HG03135 (cell line): ENCODE measurements at regions not wholly inside any gene's neighbourhood (a gene's known extent, or its start where the extent isn't known, plus 50 kb on each side); places are given as distances from the start of the nearest gene placed in this dataset.

Experiments
- ATAC-seq: cut with Tn5 transposase; IDR thresholded peaks from one replicate; pipeline ENCODE4 v1.9.1; 2021; ENCODE audit warnings: mild to moderate bottlenecking, moderate library complexity; ENCODE audit not compliant: unreplicated experiment

DNA sequence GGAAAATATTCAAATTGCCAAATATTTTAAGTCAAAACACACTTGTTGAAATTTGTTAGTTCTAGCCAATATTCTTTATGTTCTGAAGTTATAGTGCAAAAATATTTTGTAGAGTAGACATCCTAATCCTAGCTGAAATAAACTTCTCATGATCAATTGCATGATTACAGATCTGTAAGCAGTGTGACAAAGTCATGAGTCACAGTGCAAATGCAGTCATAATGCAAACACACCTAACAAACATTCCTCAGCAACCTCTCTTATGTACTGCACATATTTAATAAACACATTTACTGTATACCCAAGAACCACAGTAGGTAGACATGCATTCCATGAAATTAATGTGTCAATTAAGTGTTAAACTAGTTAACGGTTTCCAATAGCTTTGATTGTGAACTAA, 1857.4 kb downstream of the NCAM2 start:
- ATAC-seq: no peak

DNA sequence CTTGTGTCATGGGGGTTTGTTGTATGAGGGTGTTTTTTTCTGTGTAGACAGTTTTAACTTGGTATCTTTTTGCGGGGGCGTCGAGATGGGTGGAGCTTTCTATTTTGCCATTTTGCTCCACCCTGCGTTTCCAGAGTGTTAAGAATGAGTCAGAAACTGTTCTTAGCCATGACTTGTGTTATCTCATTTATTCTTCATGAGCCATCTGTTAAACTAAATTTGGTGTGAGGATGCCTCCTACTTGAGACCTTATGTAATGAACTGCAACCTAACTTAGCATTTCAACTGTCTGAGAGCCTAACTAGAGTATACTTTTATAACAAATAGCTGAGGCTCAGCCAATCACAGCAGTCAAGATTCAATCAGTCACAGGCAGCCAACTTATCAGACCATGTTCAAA, 1873.5 kb downstream of the NCAM2 start:
- no peak for ATAC-seq

DNA sequence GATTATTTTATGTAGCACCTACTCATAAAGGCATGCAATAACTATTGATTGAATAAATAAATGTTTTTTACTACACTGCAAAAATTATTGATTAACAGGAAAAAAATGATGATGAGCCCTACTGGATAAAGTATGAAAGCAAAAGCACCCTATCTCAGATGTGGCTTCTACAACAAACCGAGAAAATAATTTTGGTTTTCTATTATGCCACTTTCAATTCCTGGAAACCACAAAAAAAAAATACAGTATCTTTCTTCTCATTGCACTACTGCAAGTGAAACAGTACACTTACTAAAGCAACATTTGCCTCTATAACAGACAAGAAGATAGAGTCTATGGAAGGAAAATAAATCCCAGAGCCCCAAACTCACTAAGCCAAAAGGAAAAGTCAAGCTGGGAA, 1882.4 kb downstream of the NCAM2 start:
- ATAC-seq: no peak

DNA sequence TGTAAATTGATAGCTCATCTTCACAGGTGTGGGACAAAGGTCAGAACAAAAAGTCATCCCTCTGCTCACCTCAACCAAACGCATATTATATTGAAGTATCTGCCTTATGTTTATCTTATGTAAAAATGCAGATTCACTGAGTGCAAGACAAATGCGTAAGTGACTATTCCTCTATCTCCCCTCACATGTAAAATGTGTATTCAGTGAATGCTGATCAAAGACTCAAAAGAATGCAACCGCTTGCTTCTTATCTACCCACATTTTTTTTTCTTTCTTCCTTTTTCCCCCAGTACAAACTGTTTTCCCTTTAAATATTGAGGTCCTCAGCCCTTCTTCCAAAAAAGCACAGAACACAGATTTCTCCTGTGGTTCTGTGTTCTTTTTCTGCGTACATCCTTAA, 1882.9 kb downstream of the NCAM2 start:
- no peak for ATAC-seq

DNA sequence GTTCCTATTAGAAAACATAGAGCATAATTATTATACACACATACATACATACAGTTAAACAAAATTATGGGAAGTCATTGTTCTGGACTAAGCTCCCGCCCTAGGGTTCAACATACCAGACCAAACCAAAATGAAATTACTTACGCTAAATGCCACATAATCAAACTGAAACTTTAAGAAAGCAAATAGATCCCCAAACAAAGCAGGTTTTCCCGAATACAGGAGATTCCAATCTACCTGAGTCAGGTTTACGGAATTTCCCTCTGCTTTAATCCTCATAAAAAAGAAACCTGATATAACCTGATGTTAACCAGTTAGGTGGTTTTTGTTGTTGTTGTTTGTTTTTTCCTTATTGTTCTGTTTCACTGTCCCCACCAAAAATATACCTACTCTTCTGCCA, 1886.9 kb downstream of the NCAM2 start:
- no peak for ATAC-seq

DNA sequence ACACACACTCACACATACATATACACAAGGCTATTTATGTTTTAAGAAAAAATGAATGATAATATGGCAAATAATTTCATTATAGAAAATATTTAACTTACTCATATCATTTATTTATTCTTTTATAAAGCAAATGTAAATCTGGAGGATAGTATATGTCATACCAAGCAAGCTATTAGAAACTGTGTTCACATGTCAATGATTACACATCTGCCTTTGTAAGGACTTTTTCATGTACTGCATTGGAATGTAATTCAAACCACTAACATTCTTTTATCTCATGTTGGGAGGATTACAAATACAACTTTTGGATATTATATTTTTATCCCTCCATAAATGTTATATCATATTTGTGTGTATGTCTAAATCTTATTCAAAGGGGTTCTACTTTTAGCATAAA, 1887.4 kb downstream of the NCAM2 start:
- ATAC-seq: no peak

DNA sequence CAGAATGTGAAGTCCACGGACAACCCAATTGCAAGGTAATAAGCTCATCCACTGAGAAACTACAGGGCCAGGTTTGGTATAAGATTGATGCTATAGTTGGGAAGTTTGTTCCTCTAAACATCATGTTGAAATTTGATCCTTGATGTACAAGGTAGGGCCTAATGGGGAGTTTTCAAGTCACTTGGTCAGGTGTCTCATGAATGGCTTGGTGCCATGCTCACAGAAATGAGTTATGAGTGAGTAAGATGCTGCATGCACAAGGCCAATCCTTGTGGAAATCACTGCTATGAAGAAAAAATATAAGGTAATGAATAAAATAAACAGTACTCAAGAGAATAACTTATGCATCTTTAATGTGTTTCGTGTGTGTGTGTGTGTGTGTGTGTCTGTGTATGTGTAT, 1891.2 kb downstream of the NCAM2 start:
- no peak for ATAC-seq

DNA sequence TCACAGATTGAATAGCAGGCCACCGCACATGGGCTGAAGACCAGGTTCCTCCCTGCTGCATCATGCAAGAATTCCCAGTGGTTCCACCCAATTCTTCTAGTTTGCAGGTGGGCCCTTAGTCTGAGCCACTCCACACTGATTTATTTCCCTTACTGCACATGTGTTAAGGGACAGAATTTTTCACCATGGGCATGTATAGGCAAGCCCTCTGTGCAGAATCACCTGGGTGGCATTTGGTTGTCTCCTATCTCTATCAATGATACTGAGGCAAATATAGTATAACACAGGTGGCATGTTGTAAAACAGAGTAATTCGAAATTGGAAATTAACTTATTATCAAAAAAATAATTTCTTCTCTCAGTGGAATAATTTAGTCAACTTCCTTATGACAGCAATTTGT, 1892.4 kb downstream of the NCAM2 start:
- no peak for ATAC-seq

DNA sequence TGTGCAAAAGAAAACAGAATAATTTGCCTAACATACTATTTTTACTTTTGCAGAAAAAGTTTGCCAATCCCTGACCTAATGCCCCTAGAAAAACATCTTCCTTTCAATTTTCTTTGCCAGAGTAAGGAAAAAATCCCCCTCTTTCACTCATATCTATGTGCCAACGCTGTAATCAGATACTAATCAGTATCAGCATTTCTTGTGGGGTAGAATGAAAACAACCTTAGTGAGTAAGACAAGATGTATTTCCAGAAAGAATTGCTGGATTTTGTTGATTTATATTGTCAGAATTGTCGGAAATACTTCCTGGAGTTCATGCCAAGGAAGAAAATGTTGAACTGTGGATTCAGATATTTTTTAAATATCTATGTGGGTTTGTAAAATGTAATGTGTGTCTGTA, 1893.8 kb downstream of the NCAM2 start:
- no peak for ATAC-seq

DNA sequence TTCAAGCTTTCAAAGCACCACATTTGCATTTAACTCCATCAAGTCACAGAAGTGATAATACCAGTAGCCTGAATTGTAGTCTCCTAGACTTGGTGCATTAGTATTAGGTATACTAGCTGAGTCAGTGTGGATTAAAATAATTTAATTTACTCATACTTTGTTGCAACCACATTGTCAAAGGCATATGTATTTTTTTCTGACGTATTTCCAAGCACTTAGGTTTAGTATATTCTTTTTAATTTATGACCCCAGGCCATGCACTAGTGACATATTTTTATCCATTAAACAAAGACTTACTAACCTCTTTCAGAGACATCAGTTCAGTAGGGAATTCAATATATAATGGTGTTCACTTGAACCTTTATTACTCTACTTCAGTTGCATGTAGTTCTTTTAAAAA, 1894.5 kb downstream of the NCAM2 start:
- no peak for ATAC-seq

DNA sequence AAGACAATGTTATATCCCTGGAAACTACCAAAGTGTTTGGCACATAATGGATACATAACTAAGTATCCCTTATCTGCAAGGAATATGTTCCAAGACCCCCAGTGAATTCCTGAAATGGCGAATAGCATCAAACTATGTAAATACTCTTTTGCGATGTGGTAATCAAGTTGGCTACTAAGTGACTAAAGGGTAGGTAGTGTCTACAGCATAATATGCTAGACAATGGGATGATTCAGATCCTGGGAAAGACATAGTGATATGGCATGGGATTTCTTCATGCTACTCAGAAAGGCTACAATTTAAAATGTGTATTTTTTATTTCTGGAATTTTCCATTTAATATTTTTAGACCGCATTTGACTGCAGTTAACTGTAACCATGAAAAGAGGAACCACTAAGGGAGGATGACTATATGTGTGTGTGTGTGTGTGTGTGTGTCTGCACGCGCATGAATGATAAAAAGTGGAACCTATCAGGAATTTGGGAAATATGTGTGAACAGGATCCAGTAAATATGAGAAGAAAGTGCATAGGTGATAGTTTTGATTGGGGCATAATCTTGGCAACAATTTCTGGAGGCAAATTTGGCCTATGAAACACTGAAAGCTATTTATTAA, 1899.9 kb downstream of the NCAM2 start:
- ATAC-seq: no peak

DNA sequence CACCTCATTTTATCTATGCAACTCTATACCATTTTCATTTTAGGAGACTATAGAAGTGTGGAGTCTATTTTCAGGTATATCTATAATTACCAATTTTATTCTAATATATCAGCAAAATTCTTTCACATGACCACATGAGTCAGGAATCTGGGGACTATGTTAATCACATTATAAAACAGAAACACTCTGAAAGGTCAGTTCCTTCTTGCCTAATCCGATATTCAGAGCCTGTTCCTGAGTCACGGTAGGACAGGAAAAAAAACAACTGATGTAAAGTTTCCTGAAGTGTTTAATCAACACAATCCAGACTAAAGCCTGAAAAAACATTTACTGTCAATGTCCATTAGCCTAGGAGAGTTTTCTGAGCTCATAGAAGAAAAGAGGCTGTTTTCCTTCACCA, 1902.3 kb downstream of the NCAM2 start:
- ATAC-seq: no peak

DNA sequence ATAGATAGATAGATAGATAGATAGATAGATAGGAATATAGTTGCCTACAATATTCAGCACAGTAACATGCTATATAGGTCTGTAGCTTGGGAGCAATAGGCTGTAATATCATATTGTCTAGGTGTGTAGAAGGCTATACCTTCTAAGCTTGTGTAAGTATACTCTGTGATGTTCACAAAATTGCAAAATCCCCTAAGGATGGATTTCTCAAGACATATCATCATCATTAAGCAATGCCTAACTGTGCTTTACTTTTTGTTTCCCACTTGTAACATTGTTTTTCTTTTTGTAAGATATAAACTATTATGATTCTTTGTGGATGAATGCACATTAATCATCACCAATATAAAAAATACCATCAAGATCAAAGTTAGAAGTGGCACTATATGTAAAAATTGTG, 1905.6 kb downstream of the NCAM2 start:
- ATAC-seq: no peak

DNA sequence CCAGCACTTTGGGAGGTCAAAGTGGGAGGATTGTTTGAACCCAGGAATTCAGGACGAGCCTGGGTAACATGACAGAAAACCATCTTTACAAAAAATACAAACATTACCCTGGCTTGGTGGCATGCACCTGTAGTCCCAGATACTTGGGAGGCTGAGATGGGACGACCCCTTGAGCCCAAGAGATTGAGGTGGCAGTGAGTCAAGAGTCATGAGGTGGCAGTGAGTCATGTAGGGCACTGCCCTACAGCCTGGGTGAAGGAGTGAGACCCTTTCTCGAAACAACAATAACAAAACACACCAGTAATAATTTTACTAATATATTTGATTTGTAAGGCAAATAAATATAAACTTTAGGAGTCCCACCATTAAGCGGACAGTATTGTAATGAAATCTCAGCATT, 1906.2 kb downstream of the NCAM2 start:
- ATAC-seq: no peak

DNA sequence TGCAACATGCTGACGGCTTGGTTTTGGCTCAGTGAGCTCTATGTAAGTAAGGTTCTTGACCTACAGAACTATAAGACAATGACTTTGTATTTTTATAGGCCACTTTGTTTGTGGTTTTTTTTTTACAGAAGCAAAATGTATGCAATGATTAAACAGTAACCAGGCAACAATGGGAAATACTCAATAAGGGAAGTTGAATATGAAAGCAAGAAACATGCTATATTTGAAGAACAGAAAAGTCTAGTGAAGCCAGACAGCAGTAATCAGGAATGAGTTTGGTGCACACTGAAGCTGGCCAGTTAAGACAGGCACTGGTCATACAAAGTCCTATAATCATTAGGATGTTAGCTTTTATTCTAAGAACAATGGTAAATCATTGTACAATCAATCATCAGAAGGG, 1926.8 kb downstream of the NCAM2 start:
- no peak for ATAC-seq

DNA sequence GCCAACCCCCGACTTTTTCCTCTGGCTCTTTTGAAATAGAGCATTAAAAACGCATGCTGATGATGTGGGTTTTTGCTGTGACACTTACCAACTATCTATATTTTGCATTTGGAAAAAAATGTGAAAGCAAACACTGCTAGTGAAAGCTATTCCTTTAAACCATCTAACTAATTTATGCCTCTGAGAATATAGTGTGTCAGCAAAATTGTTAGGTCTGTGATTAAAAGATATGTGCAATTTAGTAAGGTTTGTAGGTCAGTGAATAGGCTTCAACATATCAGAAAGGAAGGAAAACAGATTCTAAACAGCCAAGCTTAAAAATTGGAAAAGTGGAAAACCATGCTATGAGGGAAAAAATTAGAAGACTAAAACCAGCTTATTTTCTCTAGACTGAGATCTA, 1929.3 kb downstream of the NCAM2 start:
- no peak for ATAC-seq

DNA sequence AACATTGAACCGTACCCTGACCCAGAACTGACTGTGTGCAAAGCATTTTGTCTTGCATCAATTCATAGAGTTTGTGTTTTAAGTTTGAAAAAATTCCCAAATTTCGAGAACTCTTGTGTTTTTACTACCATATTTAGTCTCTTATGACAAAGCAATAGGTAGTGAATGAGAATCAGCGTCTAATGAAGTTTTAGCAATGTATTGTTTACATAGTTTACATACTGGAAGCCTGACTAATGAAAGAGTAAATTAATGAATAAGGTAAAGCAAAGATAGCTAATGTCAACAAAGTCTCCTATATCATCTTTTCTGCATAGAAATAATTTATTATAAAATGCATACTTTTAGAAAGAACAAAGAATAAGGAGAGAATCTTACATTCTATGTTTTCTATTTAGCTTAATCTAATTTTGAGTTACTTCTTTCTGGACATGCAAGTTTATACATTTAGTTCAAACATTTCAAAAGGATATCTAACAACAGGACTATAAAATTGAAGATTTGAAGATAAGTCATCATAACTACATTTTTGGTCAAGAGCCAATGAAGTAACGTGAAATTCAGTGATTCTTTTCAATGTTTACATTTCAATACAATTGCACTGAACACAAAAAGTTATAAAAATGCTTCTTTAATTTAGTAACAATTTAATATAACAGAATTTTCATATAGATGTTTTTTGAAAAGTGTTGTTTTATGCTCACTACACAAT, 1943.7 kb downstream of the NCAM2 start:
- no peak for ATAC-seq

DNA sequence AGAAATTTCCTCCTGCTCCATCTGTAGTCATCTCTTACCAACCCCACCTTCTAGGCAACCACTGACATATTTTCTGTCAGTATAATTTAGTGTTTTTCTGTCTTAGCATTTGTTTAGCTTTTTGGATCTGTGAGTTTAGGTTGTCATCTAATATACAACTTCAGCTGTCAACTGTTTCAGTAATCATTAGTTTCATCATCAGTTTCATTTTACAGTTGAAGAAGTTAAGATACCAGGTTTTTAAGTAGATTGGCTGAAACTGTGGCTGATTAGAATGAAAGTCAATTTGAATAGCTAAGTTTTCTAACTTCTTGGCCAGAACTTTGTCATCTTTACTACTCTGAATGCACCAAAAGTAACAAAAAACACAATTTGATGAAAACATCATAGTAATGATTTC, 1957.3 kb downstream of the NCAM2 start:
- ATAC-seq: no peak

DNA sequence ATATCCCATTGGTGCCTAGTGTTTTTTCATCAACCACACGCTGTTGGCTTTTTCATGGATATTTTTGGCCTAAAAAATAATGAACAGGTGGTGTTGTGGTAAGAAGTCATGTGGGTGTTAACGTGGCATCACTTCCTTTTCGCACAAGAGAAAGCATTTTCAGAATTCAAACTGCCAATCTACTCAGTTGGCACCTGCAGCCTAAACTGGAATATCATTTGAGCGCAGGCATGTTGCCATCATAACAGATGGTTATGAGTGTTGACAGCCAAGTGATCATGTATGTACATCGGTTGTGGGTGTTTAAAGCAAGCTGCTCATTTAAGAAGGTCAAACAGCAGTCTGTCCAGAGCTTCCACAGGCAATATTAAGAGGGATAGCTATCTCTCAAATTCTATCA, 1963.0 kb downstream of the NCAM2 start:
- ATAC-seq: no peak

DNA sequence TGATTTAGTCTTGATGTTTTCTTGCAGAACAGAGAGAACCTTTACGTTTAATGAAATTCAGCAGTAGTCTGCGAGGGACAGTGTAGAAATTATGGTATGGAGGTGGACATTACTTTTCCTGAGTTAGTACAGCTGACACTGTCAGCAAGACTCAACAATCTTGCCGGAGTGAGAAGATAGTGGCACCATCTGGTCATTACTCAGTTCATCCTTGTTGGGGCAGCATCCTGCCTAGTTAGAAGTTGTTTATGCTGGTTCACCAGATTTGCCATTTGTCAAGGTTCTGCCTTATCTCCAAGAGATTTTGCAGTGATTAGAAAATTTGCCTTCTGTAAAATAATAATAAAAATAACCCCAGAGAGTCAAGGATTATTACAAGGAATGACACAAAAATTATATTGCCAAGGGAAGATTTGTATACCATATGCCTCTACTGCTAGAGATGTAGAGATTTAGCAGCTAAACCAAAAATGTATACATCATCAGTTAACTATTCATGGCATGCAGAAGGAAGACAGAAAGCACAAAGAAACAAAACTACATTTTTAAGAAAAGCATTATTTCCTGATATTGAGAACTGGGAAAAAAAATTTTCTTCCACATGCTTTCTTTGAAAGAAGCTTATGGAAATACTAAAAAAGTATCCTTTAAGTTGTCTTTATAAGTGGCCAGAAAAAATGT, 1967.4 kb downstream of the NCAM2 start:
- ATAC-seq: no peak

DNA sequence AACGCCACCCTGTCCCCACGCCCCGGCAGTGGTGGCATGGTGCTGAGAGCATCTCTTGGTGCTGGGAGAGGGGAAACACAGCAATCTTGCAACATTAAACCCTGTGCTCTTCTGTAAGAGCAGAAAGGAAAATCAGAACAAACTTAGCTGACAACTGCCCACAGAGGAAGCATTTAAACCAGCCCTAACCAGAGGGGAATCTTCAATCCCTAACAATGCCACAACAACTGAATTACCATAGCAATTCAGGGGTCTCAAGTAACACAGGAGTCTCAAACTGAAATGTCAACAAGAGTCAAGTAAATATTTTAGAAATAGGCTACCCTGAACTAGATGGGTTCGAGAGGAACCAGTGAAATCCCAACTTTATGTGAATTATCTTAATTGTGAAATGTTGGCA, 1983.6 kb downstream of the NCAM2 start:
- ATAC-seq: no peak

DNA sequence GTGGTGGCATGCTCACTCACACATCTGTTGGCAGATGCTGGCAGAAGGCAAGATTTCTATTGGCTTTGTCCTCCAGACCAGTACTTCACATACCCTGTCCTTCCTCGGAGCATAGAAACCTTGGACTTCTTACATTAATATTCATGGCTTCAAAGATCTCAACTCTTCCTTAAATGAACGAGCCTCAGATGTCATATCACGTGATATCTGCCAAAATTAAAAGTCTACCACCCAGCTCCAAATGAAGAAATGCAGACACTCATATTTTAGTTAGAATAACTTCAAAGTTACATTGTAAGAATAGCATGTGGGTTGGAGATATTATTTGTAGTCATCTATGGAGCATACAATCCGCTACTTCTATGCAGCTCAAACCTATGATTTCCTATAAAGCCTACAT, 1994.9 kb downstream of the NCAM2 start:
- no peak for ATAC-seq
